A673 (cell line): ENCODE measurements at regions not wholly inside any gene's neighbourhood (a gene's known extent, or its start where the extent isn't known, plus 50 kb on each side); places are given as distances from the start of the nearest gene placed in this dataset.

Experiments used
- BruUV-seq: library from RNA; stranded (reverse); fragments of 400-500 nt; replicated peaks from 2 replicates; lab custom pipeline; 2021; lab: Mats Ljungman, UMichigan
- CTCF ChIA-PET: fragments of 300-600 bp; sonication (Branson Sonifier 250); formaldehyde crosslinking; loops from one replicate; lab custom pipeline; 2022; ENCODE audit warnings: antibody characterized with exemption; lab: Charles Lee
- POLR2A ChIA-PET: fragments of 300-600 bp; sonication (Branson Sonifier 250); formaldehyde crosslinking; loops from one replicate; lab custom pipeline; 2022; ENCODE audit warnings: antibody characterized with exemption; ENCODE audit not compliant: low non-redundant PET; lab: Charles Lee
- DNase-seq: peaks from one replicate; pipeline ENCODE4 v3.0.0-alpha.2; 2015; ENCODE audit warnings: low spot score
- H3K27ac ChIP-seq: fragments of 200-600 bp; sonication (generic); 2 replicates; pipeline ENCODE4 v1.5.1; 2016; ENCODE audit warnings: mixed run types, low read depth, mild to moderate bottlenecking, mixed read lengths, antibody characterized with exemption, low read length; ENCODE audit not compliant: poor library complexity, severe bottlenecking
- H3K27me3 ChIP-seq: fragments of 200-600 bp; sonication (generic); replicated peaks from 2 replicates; pipeline ENCODE4 v1.6.1; 2017; ENCODE audit warnings: mixed run types, low read depth, mild to moderate bottlenecking, mixed read lengths, antibody characterized with exemption, low read length; ENCODE audit not compliant: insufficient read depth, poor library complexity
- H3K36me3 ChIP-seq: fragments of 200-600 bp; sonication (generic); 2 replicates; pipeline ENCODE4 v1.6.1; 2016; ENCODE audit warnings: mixed run types, mild to moderate bottlenecking, mixed read lengths, antibody characterized with exemption, low read length; ENCODE audit not compliant: insufficient read depth, poor library complexity, severe bottlenecking
- H3K4me1 ChIP-seq: fragments of 200-600 bp; sonication (generic); 2 replicates; pipeline ENCODE4 v1.6.1; 2017; ENCODE audit warnings: mixed run types, mild to moderate bottlenecking, mixed read lengths, antibody characterized with exemption, low read length; ENCODE audit not compliant: insufficient read depth, poor library complexity, severe bottlenecking
- H3K4me3 ChIP-seq: fragments of 200-600 bp; sonication (generic); 2 replicates; pipeline ENCODE4 v1.5.1; 2016; ENCODE audit warnings: low read depth, mixed run types, mild to moderate bottlenecking, mixed read lengths, low read length; ENCODE audit not compliant: poor library complexity, severe bottlenecking
- H3K9me3 ChIP-seq: fragments of 200-600 bp; sonication (generic); 2 replicates; pipeline ENCODE4 v1.6.1; 2016; ENCODE audit warnings: mixed run types, low read depth, mild to moderate bottlenecking, mixed read lengths, antibody characterized with exemption, low read length; ENCODE audit not compliant: poor library complexity, severe bottlenecking
- CTCF ChIP-seq: fragments of 300-800, 200-600 bp; sonication (generic); conservative IDR thresholded peaks from 2 replicates; pipeline ENCODE4 v1.5.1; 2017; ENCODE audit warnings: low read depth, mild to moderate bottlenecking, antibody characterized with exemption, low read length, moderate library complexity, mixed read lengths
- EZH2 ChIP-seq: fragments of 200-600 bp; sonication (generic); IDR thresholded peaks from 2 replicates; pipeline ENCODE4 v1.6.1; 2017; ENCODE audit warnings: borderline replicate concordance, low read depth, mild to moderate bottlenecking, mixed read lengths, antibody characterized with exemption, low read length; ENCODE audit not compliant: poor library complexity, severe bottlenecking
- intact Hi-C: fragments of 100-400 bp; cut with micrococcal nuclease; formaldehyde crosslinking; loops from one replicate; pipeline ENCODE4 v1.10.0; 2022; ENCODE audit not compliant: unreplicated experiment

- BruUV-seq, result no TSS peak
- intact Hi-C loops, result no loop called here
- H3K4me3 ChIP-seq, result no peak overlapping the region
- peak overlapping the region; percentile 99 for H3K27ac ChIP-seq
- POLR2A ChIA-PET, result no interaction called here
- CTCF ChIA-PET, result no interaction called here
- TF ChIP-seq EZH2 (no peak), CTCF (no peak)
- peaks cover 16% of the 10 kb centered on the region for H3K36me3 ChIP-seq
- H3K27me3 ChIP-seq, result no peaks in the 10 kb centered on the region
- DNase-seq, result no peak
- H3K4me1 ChIP-seq, result peaks cover 34% of the 10 kb centered on the region
- peaks cover 10% of the 10 kb centered on the region for H3K9me3 ChIP-seq
Observed at GRCh38 chr3:106720510-106720909, 656.7 kb upstream of the CCDC54 start.

GRCh38 chr3:106725566-106725965, 651.7 kb upstream of the CCDC54 start:
- intact Hi-C loops, result no loop called here
- Histone ChIP-seq H3K36me3 (peaks cover 12% of the 10 kb centered on the region), H3K27ac (peak overlapping the region; percentile 23), H3K4me3 (no peak overlapping the region), H3K4me1 (peaks cover 18% of the 10 kb centered on the region), H3K27me3 (no peaks in the 10 kb centered on the region), H3K9me3 (peaks cover 7% of the 10 kb centered on the region)
- DNase-seq, result no peak
- TF ChIP-seq EZH2, result no peak
- no peak for TF ChIP-seq CTCF
- ChIA-PET CTCF (interaction anchor here (0.6 kb wide), 1 partner anchor 263 kb away, joined by 3 read pairs; no protein-coding TSS in a partner anchor), POLR2A (no interaction called here)
- no TSS peak for BruUV-seq

- no peak for TF ChIP-seq EZH2
- TF ChIP-seq CTCF, result no peak
- ChIA-PET CTCF (no interaction called here), POLR2A (no interaction called here)
- intact Hi-C loops, result no loop called here
- H3K27ac ChIP-seq, result peak overlapping the region; percentile 72
- no peak overlapping the region for H3K4me3 ChIP-seq
- H3K9me3 ChIP-seq, result no peaks in the 10 kb centered on the region
- DNase-seq, result peak; percentile 85
- BruUV-seq, result no TSS peak
- no peaks in the 10 kb centered on the region for H3K27me3 ChIP-seq
- H3K4me1 ChIP-seq, result peaks cover 18% of the 10 kb centered on the region
- no peaks in the 10 kb centered on the region for H3K36me3 ChIP-seq
Observed at GRCh38 chr3:106728315-106729098, 648.7 kb upstream of the CCDC54 start.
